ENCODE measurements at regions not wholly inside any gene's neighbourhood (a gene's known extent, or its start where the extent isn't known, plus 50 kb on each side); places are given as distances from the start of the nearest gene placed in this dataset.

- Histone ChIP-seq H3K4me3 (ENCODE audit: low read depth in 1 of 3, low read length in 3 of 3) (no peak overlapping the region), H3K9me3 (ENCODE audit: control insufficient read depth in 4 of 4, low read length in 3 of 4) (no peaks in the 10 kb centered on the region), H3K27ac (ENCODE audit: low read depth in 1 of 2, low read length in 2 of 2) (no peak overlapping the region), H3K27me3 (ENCODE audit: control insufficient read depth in 4 of 4, insufficient read depth in 4 of 4, low read length in 3 of 4) (no peaks in the 10 kb centered on the region), H3K36me3 (ENCODE audit: control insufficient read depth in 4 of 4, insufficient read depth in 3 of 4, low read depth in 1 of 4, low read length in 3 of 4) (no peaks in the 10 kb centered on the region), H3K9ac (ENCODE audit: low read depth in 1 of 2, low read length in 2 of 2) (no peak overlapping the region), H3K4me1 (ENCODE audit: control insufficient read depth in 4 of 4, insufficient read depth in 4 of 4, low read length in 3 of 4) (peaks cover 3 to 9% (median 6%) of the 10 kb centered on the region in 4 donors)
- TF ChIP-seq NR2F2 (IDR thresholded peaks at IDR 0.05) (no peak), HNF4G (IDR thresholded peaks at IDR 0.05) (no peak), TAF1 (conservative IDR thresholded peaks at IDR 0.05) (no peak), GABPA (IDR thresholded peaks at IDR 0.05 in 1 of 2, conservative IDR thresholded peaks at IDR 0.05 in 1 of 2) (no peak), YY1 (IDR thresholded peaks at IDR 0.05) (no peak), FOXA2 (IDR thresholded peaks at IDR 0.05) (no peak), JUND (IDR thresholded peaks at IDR 0.05) (no peak), ATF3 (IDR thresholded peaks at IDR 0.05) (no peak), MAX (IDR thresholded peaks at IDR 0.05) (no peak), ZBTB33 (IDR thresholded peaks at IDR 0.05) (no peak), CTCF (IDR thresholded peaks at IDR 0.05; ENCODE audit: low read depth, low read length, missing input control) (no peak), RXRA (IDR thresholded peaks at IDR 0.05) (no peak), HNF4A (conservative IDR thresholded peaks at IDR 0.05) (no peak), REST (IDR thresholded peaks at IDR 0.05) (no peak), EGR1 (IDR thresholded peaks at IDR 0.05; ENCODE audit: low read depth in 2 of 2) (no peak), RAD21 (IDR thresholded peaks at IDR 0.05) (no peak)
- DNase-seq (ENCODE audit: low spot score): no peak
- WGBS: 100% methylated on average over 1 of the region's 1 CpG
Measured at GRCh38 chr3:144036498-144036897, 64.9 kb downstream of the DIPK2A start.

GRCh38 chr3:144039661-144040060, 68.0 kb downstream of the DIPK2A start:
- Histone ChIP-seq H3K27me3 (ENCODE audit: control insufficient read depth in 4 of 4, insufficient read depth in 4 of 4, low read length in 3 of 4) (no peaks in the 10 kb centered on the region), H3K9me3 (ENCODE audit: control insufficient read depth in 4 of 4, low read length in 3 of 4) (no peaks in the 10 kb centered on the region), H3K27ac (ENCODE audit: low read depth in 1 of 2, low read length in 2 of 2) (no peak overlapping the region), H3K9ac (ENCODE audit: low read depth in 1 of 2, low read length in 2 of 2) (no peak overlapping the region), H3K36me3 (ENCODE audit: control insufficient read depth in 4 of 4, insufficient read depth in 3 of 4, low read depth in 1 of 4, low read length in 3 of 4) (no peaks in the 10 kb centered on the region), H3K4me3 (ENCODE audit: low read depth in 1 of 3, low read length in 3 of 3) (no peak overlapping the region), H3K4me1 (ENCODE audit: control insufficient read depth in 4 of 4, insufficient read depth in 4 of 4, low read length in 3 of 4) (peaks cover 0 to 6% (median 3%) of the 10 kb centered on the region in 4 donors)
- DNase-seq (ENCODE audit: low spot score): no peak
- TF ChIP-seq TAF1 (conservative IDR thresholded peaks at IDR 0.05) (no peak), YY1 (IDR thresholded peaks at IDR 0.05) (no peak), GABPA (IDR thresholded peaks at IDR 0.05 in 1 of 2, conservative IDR thresholded peaks at IDR 0.05 in 1 of 2) (no peak), EGR1 (IDR thresholded peaks at IDR 0.05; ENCODE audit: low read depth in 2 of 2) (no peak), MAX (IDR thresholded peaks at IDR 0.05) (no peak), ATF3 (IDR thresholded peaks at IDR 0.05) (no peak), HNF4G (IDR thresholded peaks at IDR 0.05) (no peak), RAD21 (IDR thresholded peaks at IDR 0.05) (no peak), REST (IDR thresholded peaks at IDR 0.05) (no peak), FOXA2 (IDR thresholded peaks at IDR 0.05) (no peak), NR2F2 (IDR thresholded peaks at IDR 0.05) (no peak), RXRA (IDR thresholded peaks at IDR 0.05) (no peak), CTCF (IDR thresholded peaks at IDR 0.05; ENCODE audit: low read depth, low read length, missing input control) (no peak)
